ENCODE measurements at regions not wholly inside any gene's neighbourhood (a gene's known extent, or its start where the extent isn't known, plus 50 kb on each side); places are given as distances from the start of the nearest gene placed in this dataset.

GRCh38 chr5:2181149-2181548 is 298.4 kb upstream of the IRX4 start:
- TF ChIP-seq, protein P1, sequence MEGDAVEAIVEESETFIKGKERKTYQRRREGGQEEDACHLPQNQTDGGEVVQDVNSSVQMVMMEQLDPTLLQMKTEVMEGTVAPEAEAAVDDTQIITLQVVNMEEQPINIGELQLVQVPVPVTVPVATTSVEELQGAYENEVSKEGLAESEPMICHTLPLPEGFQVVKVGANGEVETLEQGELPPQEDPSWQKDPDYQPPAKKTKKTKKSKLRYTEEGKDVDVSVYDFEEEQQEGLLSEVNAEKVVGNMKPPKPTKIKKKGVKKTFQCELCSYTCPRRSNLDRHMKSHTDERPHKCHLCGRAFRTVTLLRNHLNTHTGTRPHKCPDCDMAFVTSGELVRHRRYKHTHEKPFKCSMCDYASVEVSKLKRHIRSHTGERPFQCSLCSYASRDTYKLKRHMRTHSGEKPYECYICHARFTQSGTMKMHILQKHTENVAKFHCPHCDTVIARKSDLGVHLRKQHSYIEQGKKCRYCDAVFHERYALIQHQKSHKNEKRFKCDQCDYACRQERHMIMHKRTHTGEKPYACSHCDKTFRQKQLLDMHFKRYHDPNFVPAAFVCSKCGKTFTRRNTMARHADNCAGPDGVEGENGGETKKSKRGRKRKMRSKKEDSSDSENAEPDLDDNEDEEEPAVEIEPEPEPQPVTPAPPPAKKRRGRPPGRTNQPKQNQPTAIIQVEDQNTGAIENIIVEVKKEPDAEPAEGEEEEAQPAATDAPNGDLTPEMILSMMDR (IDR thresholded peaks at IDR 0.05), result no peak
- no peak for TF ChIP-seq POLR2A (IDR thresholded peaks at IDR 0.05)

All from body of pancreas (tissue), 4 donors.